ENCODE measurements at regions not wholly inside any gene's neighbourhood (a gene's known extent, or its start where the extent isn't known, plus 50 kb on each side); places are given as distances from the start of the nearest gene placed in this dataset.
A peak's percentile ranks its signal among the peaks of the same experiment; 100 is the strongest.

- no peak for DNase-seq
Observed at GRCh38 chr12:126648074-126648473, 1582.8 kb downstream of the AACS start.

- DNase-seq, result no peak
Observed at GRCh38 chr12:126651133-126651532, 1585.9 kb downstream of the AACS start.

GRCh38 chr12:126663304-126664094, 1598.3 kb downstream of the AACS start:
- peak; percentile 24 for DNase-seq

- no peak for DNase-seq
Observed at GRCh38 chr12:126667339-126667738, 1599.6 kb upstream of the TMEM132C start.

GRCh38 chr12:126668538-126668937, 1598.4 kb upstream of the TMEM132C start:
- no peak for DNase-seq

GRCh38 chr12:126668961-126669360, 1598.0 kb upstream of the TMEM132C start:
- DNase-seq, result no peak

GRCh38 chr12:126676434-126676833, 1590.5 kb upstream of the TMEM132C start:
- DNase-seq, result no peak

GRCh38 chr12:126681676-126682075, 1585.3 kb upstream of the TMEM132C start:
- no peak for DNase-seq

GRCh38 chr12:126684703-126685102, 1582.3 kb upstream of the TMEM132C start:
- no peak for DNase-seq

DNA sequence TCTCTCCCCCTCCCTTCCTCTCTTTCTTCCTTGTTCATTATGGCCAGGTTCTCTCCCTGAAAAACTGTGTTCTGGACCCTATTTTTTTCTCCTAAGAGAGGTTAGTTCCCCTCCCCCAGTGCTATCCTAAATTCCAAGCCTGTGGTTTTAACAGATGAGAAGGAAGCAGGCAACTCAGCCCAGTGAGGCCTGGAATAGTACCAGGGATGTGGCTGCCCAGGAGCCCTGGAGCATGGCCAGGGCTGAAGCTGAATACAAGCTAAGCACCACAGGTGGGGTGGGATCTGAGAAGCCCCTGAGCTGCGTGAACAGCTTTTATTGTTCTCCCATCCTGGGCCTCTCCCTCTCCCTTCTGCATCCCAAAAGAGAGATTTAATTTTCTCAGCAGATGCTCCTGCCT, 1581.3 kb upstream of the TMEM132C start:
- no peak for DNase-seq

DNA sequence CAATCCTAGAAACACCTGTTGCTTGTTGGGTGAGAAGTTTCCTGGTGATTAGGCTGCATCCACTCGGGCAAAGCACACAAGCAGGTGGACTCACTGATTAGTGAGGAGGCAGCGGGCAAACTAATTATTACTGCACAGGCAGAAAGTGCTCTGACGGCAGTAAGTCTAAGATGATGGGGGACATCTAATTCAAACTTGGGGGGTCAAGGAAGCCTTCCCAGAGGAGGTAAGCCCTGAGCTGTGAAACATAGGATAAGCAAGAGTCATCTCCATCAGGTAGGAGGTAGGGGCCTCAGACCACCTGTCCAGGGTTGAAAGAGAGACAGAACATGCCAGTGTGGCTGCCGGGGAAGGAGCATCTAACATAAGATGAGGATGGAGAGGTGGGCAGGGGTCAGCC, 1578.4 kb upstream of the TMEM132C start:
- DNase-seq, result no peak

DNA sequence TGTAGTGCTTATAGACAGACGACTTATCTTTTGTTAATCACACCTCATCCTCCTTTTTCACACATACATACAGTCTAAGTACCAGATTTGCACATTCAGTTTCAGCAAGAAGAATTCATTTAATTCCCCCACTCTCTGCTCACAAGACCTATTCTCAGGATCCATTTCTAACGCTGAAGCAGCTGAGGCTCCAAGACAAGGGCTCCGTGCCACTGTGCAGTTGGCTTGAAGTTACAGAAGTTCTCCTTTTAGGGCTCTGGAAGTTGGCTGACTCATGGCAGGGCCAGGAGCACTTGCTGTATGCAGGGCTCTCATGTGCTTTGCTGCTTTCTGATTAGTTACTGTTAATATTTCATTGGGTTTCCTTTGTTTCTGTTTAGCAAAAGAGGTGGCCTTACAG, 1566.9 kb upstream of the TMEM132C start:
- no peak for DNase-seq

GRCh38 chr12:126704609-126705008, 1562.4 kb upstream of the TMEM132C start:
- DNase-seq, result no peak

GRCh38 chr12:126706300-126706699, 1560.7 kb upstream of the TMEM132C start:
- no peak for DNase-seq

DNA sequence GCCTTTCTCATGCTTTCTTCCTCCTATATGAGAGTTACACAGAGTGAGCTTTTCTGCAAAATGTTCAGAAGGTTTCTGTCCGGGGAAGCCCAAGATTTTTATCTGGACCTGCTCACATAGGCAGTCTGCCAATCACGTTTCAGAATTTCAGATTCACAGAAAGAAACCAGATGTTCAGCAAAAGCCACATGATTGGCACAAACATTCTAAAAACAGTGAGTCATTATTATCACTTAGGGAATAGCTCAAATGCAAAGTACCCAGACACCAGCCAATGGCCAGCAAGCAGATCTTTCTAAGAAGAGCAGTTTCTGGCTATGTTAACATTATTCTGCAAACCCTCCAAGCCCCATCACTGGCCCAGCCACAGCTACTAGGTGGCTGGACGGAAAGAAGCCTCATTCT, 1558.5 kb upstream of the TMEM132C start:
- no peak for DNase-seq

- DNase-seq, result no peak
Observed at GRCh38 chr12:126718365-126718764, 1548.6 kb upstream of the TMEM132C start.

DNA sequence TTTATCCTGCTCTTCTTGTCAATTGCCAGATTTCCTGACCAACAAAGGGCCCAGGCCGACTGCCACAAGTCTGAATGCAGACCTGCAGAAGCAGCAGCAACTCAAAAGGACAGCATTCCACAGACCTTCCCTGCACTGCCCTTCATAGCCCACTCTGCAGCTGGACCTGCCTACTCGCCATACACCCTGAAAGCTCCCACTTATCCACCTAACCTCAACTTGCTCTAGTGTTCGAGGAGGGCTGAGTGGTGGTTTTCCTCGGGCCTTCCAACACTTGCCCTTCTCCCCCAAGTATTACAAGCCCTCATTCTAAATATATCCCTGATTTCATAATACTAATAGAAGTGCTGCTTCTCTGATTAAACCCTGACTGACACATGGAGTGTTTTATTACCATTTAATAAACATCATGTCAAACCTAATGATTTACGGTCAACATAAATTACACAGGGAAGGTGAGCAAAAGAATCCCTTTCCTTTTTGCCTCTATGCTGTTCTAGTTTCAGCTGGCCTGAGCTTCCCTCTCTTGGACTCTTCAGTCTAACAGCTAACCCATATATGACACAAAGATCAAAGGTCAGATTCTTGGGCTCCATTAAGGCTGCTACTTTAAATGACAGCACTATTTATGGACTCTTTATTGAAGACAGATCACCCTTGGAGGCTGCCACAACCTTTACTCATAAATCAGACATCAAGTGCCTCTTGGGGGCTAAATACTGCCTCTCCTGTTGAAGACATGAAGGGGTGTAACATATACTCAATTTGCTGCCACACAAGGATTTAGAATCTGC, 1546.9 kb upstream of the TMEM132C start:
- no peak for DNase-seq

GRCh38 chr12:126726481-126727217, 1540.3 kb upstream of the TMEM132C start:
- no peak for DNase-seq

- no peak for DNase-seq
Observed at GRCh38 chr12:126727218-126728075, 1539.5 kb upstream of the TMEM132C start.

DNA sequence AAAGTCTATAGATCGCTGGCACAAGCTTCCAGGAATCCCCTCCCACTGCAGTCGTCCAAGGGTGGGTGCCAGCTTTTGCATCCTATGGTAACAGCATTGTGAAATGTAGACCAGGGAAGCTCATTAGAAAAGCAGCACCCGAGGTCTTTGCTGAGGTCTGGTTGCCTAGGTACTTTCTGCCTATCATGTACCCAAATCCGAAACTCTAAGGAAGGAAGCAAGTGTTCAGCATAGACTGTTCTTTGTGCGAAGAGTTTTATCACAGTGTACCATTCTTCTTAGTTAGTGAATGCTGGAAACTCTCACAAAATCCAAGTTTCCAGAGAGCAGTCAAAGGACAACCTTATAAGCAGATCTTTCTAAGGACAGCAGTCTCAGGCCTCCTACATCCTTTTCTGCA, 1532.7 kb upstream of the TMEM132C start:
- no peak for DNase-seq

DNA sequence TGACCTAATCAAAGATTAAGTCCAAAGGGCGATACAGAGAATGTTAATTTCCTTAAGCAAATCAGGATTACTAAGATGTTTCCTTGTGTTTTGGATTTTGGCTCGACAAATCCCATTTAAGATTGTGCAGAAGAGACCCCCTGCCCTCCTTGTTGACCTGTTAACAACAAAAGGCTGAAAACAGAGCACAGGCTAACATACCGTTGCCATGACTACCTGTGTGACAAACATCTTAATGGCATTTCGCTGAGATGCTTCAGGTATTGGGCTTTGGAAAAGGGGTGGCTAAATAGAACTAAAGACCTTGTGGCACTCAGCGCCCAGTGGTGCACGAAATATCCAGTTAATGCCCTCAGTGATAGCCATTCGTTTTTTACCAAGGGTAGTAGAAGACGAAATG, 1532.3 kb upstream of the TMEM132C start:
- no peak for DNase-seq

- DNase-seq, result no peak
Observed at GRCh38 chr12:126741536-126742240, 1525.3 kb upstream of the TMEM132C start.

Data from stimulated activated CD8-positive, alpha-beta memory T cell treated with anti-CD3 and anti-CD28 coated beads, Interleukin-4, amount 100 ng/mL, for 48 hours (primary cell).